ENCODE measurements at regions not wholly inside any gene's neighbourhood (a gene's known extent, or its start where the extent isn't known, plus 50 kb on each side); places are given as distances from the start of the nearest gene placed in this dataset.

DNA sequence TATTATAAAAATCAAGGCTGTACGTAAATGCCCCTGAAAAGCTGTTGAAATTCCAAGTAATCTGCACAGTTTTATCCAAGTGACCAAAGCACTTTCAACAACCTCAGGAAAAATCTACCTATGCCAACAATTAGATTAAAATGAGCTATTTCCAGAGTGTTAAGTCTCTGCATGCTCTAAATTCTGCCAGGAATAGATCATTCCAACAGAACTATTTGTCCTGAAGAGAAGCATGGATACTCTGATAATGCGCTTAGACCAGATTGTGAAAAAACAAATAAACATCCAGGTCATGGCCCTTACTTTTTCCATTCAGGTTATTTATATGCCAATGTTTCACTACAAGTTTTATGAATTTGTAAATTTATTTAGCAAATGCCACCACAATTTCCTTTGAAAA is 59.1 kb downstream of the PLK2 start (continued):
- no peak for TF ChIP-seq SIRT6 (IDR thresholded peaks at IDR 0.05; ENCODE audit: low read length)
- TF ChIP-seq HDAC6 (IDR thresholded peaks at IDR 0.05; ENCODE audit: low read depth, low read length), result no peak
- TF ChIP-seq MAFK (IDR thresholded peaks at IDR 0.05; ENCODE audit: low read depth, low read length), result no peak
- TF ChIP-seq TEAD4 (IDR thresholded peaks at IDR 0.05; ENCODE audit: low read depth, low read length), result no peak
- TF ChIP-seq, protein P1, sequence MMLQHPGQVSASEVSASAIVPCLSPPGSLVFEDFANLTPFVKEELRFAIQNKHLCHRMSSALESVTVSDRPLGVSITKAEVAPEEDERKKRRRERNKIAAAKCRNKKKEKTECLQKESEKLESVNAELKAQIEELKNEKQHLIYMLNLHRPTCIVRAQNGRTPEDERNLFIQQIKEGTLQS (IDR thresholded peaks at IDR 0.05; ENCODE audit: insufficient read depth, low read depth, low read length), result no peak
- no peak for TF ChIP-seq POLR2A (IDR thresholded peaks at IDR 0.05; ENCODE audit: control extremely low read depth in 1 of 2, low read depth in 2 of 2, low read length in 2 of 2)
- no peak for TF ChIP-seq ZNF274 (IDR thresholded peaks at IDR 0.05; ENCODE audit: borderline replicate concordance, extremely low read depth, low read length)
- TF ChIP-seq HDAC2 (IDR thresholded peaks at IDR 0.05; ENCODE audit: borderline replicate concordance in 1 of 2, low read depth in 2 of 2, low read length in 2 of 2), result no peak
- TF ChIP-seq RXRA (IDR thresholded peaks at IDR 0.05; ENCODE audit: insufficient read depth, low read depth, low read length), result no peak
- no peak for TF ChIP-seq GTF2F1 (IDR thresholded peaks at IDR 0.05; ENCODE audit: borderline replicate concordance, low read depth, low read length)
- no peak for TF ChIP-seq SRF (IDR thresholded peaks at IDR 0.05; ENCODE audit: low read depth, low read length)
- no peak for TF ChIP-seq SP2 (IDR thresholded peaks at IDR 0.05; ENCODE audit: low read length)
- TF ChIP-seq RFX5 (IDR thresholded peaks at IDR 0.05; ENCODE audit: borderline replicate concordance, low read depth, low read length), result no peak
- no peak for TF ChIP-seq NRF1 (IDR thresholded peaks at IDR 0.05; ENCODE audit: low read depth, low read length)
- no peak for TF ChIP-seq FOSL1 (IDR thresholded peaks at IDR 0.05; ENCODE audit: insufficient read depth, low read depth, low read length)
- TF ChIP-seq CHD1 (IDR thresholded peaks at IDR 0.05; ENCODE audit: low read depth, low read length), result no peak
- no peak for TF ChIP-seq KDM5A (IDR thresholded peaks at IDR 0.05; ENCODE audit: low read length)
- no peak for TF ChIP-seq SUZ12 (IDR thresholded peaks at IDR 0.05; ENCODE audit: low read length)

All from H1 (cell line).